PC-9 (cell line): ENCODE measurements at regions not wholly inside any gene's neighbourhood (a gene's known extent, or its start where the extent isn't known, plus 50 kb on each side); places are given as distances from the start of the nearest gene placed in this dataset.

Source experiments
- BruUV-seq: library from RNA; stranded (reverse); fragments of 400-500 nt; replicated peaks from 2 replicates; lab custom pipeline; 2021; lab: Mats Ljungman, UMichigan
- CTCF ChIA-PET: fragments of 300-600 bp; sonication (Branson Sonifier 250); formaldehyde crosslinking; loops from one replicate; lab custom pipeline; 2022; ENCODE audit warnings: antibody characterized with exemption; lab: Charles Lee
- POLR2A ChIA-PET: fragments of 300-600 bp; sonication (Branson Sonifier 250); formaldehyde crosslinking; loops from one replicate; lab custom pipeline; 2022; ENCODE audit warnings: antibody characterized with exemption; ENCODE audit not compliant: unreplicated experiment; lab: Charles Lee
- DNase-seq, 2 experiments: peaks; one replicate each; pipeline versions ENCODE4 v3.0.0 to v3.0.0-alpha.2; 2015 to 2022; ENCODE audit warnings: mixed read lengths in 1 of 2
- H2AFZ ChIP-seq: fragments of 200-600 bp; sonication (generic); 2 replicates; pipeline ENCODE4 v1.8.1; 2017; ENCODE audit warnings: antibody characterized with exemption
- H3F3A ChIP-seq: fragments of 200-600 bp; sonication (generic); 2 replicates; pipeline ENCODE4 v1.8.1; 2017; ENCODE audit warnings: antibody characterized with exemption, mild to moderate bottlenecking, low read depth; ENCODE audit not compliant: insufficient read depth
- H3K27ac ChIP-seq: fragments of 200-600 bp; sonication (generic); 2 replicates; pipeline ENCODE4 v1.6.1; 2016; ENCODE audit warnings: mixed run types
- H3K27me3 ChIP-seq: fragments of 200-600 bp; sonication (generic); 2 replicates; pipeline ENCODE4 v1.6.1; 2016; ENCODE audit warnings: low read depth, mixed run types; ENCODE audit not compliant: insufficient read depth
- H3K36me3 ChIP-seq: fragments of 200-600 bp; sonication (generic); 2 replicates; pipeline ENCODE4 v1.6.1; 2016; ENCODE audit warnings: low read depth, mixed run types
- H3K4me1 ChIP-seq: fragments of 200-600 bp; sonication (generic); replicated peaks from 2 replicates; pipeline ENCODE4 v1.6.1; 2016; ENCODE audit warnings: mixed run types; ENCODE audit not compliant: insufficient read depth
- H3K4me2 ChIP-seq: fragments of 200-600 bp; sonication (generic); 2 replicates; pipeline ENCODE4 v1.6.1; 2017; ENCODE audit warnings: mixed run types
- H3K4me3 ChIP-seq: fragments of 200-600 bp; sonication (generic); 2 replicates; pipeline ENCODE4 v1.6.1; 2016; ENCODE audit warnings: mixed run types
- H3K79me2 ChIP-seq: fragments of 200-600 bp; sonication (generic); 2 replicates; pipeline ENCODE4 v1.6.1; 2017; ENCODE audit warnings: low read depth, mixed run types
- H3K9me2 ChIP-seq: fragments of 200-600 bp; sonication (generic); 2 replicates; pipeline ENCODE4 v1.8.1; 2017; ENCODE audit warnings: mild to moderate bottlenecking; ENCODE audit not compliant: insufficient read depth
- H3K9me3 ChIP-seq: fragments of 200-600 bp; sonication (generic); 2 replicates; pipeline ENCODE4 v1.8.1; 2016; ENCODE audit warnings: low read depth; ENCODE audit not compliant: insufficient read depth
- H4K20me1 ChIP-seq: fragments of 200-600 bp; sonication (generic); 2 replicates; pipeline ENCODE4 v1.8.1; 2017; ENCODE audit not compliant: insufficient read depth
- CTCF ChIP-seq: fragments of 200-600 bp; sonication (generic); conservative IDR thresholded peaks from 2 replicates; pipeline ENCODE4 v1.6.1; 2017; ENCODE audit warnings: mixed run types, antibody characterized with exemption, mild to moderate bottlenecking, moderate library complexity
- EZH2 ChIP-seq: fragments of 200-600 bp; sonication (generic); IDR thresholded peaks from 2 replicates; pipeline ENCODE4 v1.8.0; 2017; ENCODE audit warnings: antibody characterized with exemption, low read depth
- intact Hi-C: fragments of 100-400 bp; cut with micrococcal nuclease; formaldehyde crosslinking; loops from one replicate; pipeline ENCODE4 v1.10.0; 2022; ENCODE audit not compliant: unreplicated experiment

- no peaks in the 10 kb centered on the region for H3K9me2 ChIP-seq
- intact Hi-C loops, result no loop called here
- H3K4me1 ChIP-seq, result no peaks in the 10 kb centered on the region
- no peaks in the 10 kb centered on the region for H3K9me3 ChIP-seq
- no peaks in the 10 kb centered on the region for H3F3A ChIP-seq
- no peak for TF ChIP-seq EZH2
- no peak for TF ChIP-seq CTCF
- H3K27ac ChIP-seq, result no peak overlapping the region
- H3K4me2 ChIP-seq, result no peak overlapping the region
- H3K79me2 ChIP-seq, result no peaks in the 10 kb centered on the region
- no peaks in the 10 kb centered on the region for H4K20me1 ChIP-seq
- peaks cover 62% of the 10 kb centered on the region for H3K27me3 ChIP-seq
- ChIA-PET CTCF (no interaction called here), POLR2A (no interaction called here)
- no peak overlapping the region for H2AFZ ChIP-seq
- BruUV-seq, result no TSS peak
- no peak for DNase-seq
- H3K4me3 ChIP-seq, result no peak overlapping the region
- no peaks in the 10 kb centered on the region for H3K36me3 ChIP-seq
Observed at GRCh38 chr15:93311620-93312019, 222.6 kb upstream of the RGMA start.

GRCh38 chr15:93308026-93308690 lies 219.1 kb upstream of the RGMA start:
- CTCF ChIA-PET, result no interaction called here
- intact Hi-C loops, result no loop called here
- no peak for DNase-seq
- BruUV-seq, result no TSS peak
- no peak overlapping the region for H3K27ac ChIP-seq
- no peaks in the 10 kb centered on the region for H3K4me1 ChIP-seq
- no peak overlapping the region for H2AFZ ChIP-seq
- TF ChIP-seq CTCF (no peak), EZH2 (no peak)
- POLR2A ChIA-PET, result no interaction called here
- no peaks in the 10 kb centered on the region for H3K79me2 ChIP-seq
- H3K9me3 ChIP-seq, result no peaks in the 10 kb centered on the region
- H3K4me3 ChIP-seq, result no peak overlapping the region
- no peaks in the 10 kb centered on the region for H3F3A ChIP-seq
- H3K9me2 ChIP-seq, result no peaks in the 10 kb centered on the region
- no peak overlapping the region for H3K4me2 ChIP-seq
- no peaks in the 10 kb centered on the region for H3K36me3 ChIP-seq
- peaks cover 72% of the 10 kb centered on the region for H3K27me3 ChIP-seq
- no peaks in the 10 kb centered on the region for H4K20me1 ChIP-seq

- H3K36me3 ChIP-seq, result no peaks in the 10 kb centered on the region
- no peaks in the 10 kb centered on the region for H3F3A ChIP-seq
- DNase-seq, result no peak
- CTCF ChIA-PET, result no interaction called here
- intact Hi-C loops, result no loop called here
- no peaks in the 10 kb centered on the region for H4K20me1 ChIP-seq
- no TSS peak for BruUV-seq
- no peaks in the 10 kb centered on the region for H3K4me1 ChIP-seq
- H3K4me2 ChIP-seq, result no peak overlapping the region
- POLR2A ChIA-PET, result no interaction called here
- H3K9me3 ChIP-seq, result no peaks in the 10 kb centered on the region
- TF ChIP-seq CTCF, result no peak
- no peak for TF ChIP-seq EZH2
- no peaks in the 10 kb centered on the region for H3K9me2 ChIP-seq
- no peak overlapping the region for H3K27ac ChIP-seq
- peaks cover 72% of the 10 kb centered on the region for H3K27me3 ChIP-seq
- no peak overlapping the region for H2AFZ ChIP-seq
- no peak overlapping the region for H3K4me3 ChIP-seq
- no peaks in the 10 kb centered on the region for H3K79me2 ChIP-seq
Observed at GRCh38 chr15:93307513-93307912, 218.5 kb upstream of the RGMA start.
